Lower leg skin (tissue), 3 donors: ENCODE measurements at regions not wholly inside any gene's neighbourhood (a gene's known extent, or its start where the extent isn't known, plus 50 kb on each side); places are given as distances from the start of the nearest gene placed in this dataset.

ENCODE experiments used
- POLR2A ChIP-seq, 2 donors: fragments of 450-650 bp; IDR thresholded peaks; one replicate each; pipeline ENCODE4 v1.6.1; 2016 to 2017; ENCODE audit warnings: antibody characterized with exemption in 2 of 2, mild to moderate bottlenecking in 1 of 2, moderate library complexity in 1 of 2
- TF ChIP-seq, protein P1 (sequence below), 3 donors: fragments of 450-650 bp; IDR thresholded peaks; one replicate each; pipeline ENCODE4 v1.5.1; 2016; ENCODE audit warnings: antibody characterized with exemption in 3 of 3, mild to moderate bottlenecking in 3 of 3, moderate library complexity in 2 of 3

DNA sequence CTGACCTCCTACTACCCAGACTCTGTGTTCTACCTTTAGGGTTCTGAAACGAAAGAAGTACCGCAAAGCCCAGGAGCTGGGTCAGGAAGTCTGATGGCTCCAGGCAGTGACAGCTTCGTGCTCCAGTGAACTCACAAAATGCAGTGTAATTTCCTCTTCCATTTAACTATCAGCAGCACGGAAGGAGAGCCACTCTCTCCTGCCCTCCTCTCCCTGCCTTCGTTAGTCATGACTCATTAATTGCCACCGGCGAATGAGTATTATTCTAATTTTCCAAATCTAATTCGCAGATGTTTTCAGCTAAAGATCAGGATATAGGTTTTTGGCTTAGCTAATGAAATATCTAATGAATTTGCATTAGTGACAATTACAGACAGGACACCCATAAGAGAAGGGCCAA, 1262.0 kb downstream of the TYW1 start:
- TF ChIP-seq, protein P1, sequence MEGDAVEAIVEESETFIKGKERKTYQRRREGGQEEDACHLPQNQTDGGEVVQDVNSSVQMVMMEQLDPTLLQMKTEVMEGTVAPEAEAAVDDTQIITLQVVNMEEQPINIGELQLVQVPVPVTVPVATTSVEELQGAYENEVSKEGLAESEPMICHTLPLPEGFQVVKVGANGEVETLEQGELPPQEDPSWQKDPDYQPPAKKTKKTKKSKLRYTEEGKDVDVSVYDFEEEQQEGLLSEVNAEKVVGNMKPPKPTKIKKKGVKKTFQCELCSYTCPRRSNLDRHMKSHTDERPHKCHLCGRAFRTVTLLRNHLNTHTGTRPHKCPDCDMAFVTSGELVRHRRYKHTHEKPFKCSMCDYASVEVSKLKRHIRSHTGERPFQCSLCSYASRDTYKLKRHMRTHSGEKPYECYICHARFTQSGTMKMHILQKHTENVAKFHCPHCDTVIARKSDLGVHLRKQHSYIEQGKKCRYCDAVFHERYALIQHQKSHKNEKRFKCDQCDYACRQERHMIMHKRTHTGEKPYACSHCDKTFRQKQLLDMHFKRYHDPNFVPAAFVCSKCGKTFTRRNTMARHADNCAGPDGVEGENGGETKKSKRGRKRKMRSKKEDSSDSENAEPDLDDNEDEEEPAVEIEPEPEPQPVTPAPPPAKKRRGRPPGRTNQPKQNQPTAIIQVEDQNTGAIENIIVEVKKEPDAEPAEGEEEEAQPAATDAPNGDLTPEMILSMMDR (IDR thresholded peaks at IDR 0.05) = no peak
- no peak for TF ChIP-seq POLR2A (IDR thresholded peaks at IDR 0.05)
